ENCODE measurements at regions not wholly inside any gene's neighbourhood (a gene's known extent, or its start where the extent isn't known, plus 50 kb on each side); places are given as distances from the start of the nearest gene placed in this dataset.

- no peak overlapping the region for H3K4me3 ChIP-seq (ENCODE audit: low read length)
- no peak for DNase-seq (ENCODE audit: low read depth, low spot score)
These were observed 79.6 kb upstream of the SPANXN2 start for GRCh38 chrX:143800150-143800549.

GRCh38 chrX:143788265-143788664, 67.7 kb upstream of the SPANXN2 start:
- DNase-seq (ENCODE audit: low read depth, low spot score): peak; percentile 3
- no peak overlapping the region for H3K4me3 ChIP-seq (ENCODE audit: low read length)

- H3K4me3 ChIP-seq (ENCODE audit: low read length): no peak overlapping the region
- no peak for DNase-seq (ENCODE audit: low read depth, low spot score)
These were observed 66.8 kb upstream of the SPANXN2 start for GRCh38 chrX:143787341-143787740.

GRCh38 chrX:143781103-143781502, 60.6 kb upstream of the SPANXN2 start:
- H3K4me3 ChIP-seq (ENCODE audit: low read length): no peak overlapping the region
- no peak for DNase-seq (ENCODE audit: low read depth, low spot score)

Measured in Jurkat, Clone E6-1 (cell line).